GM18909 (cell line): ENCODE measurements at regions not wholly inside any gene's neighbourhood (a gene's known extent, or its start where the extent isn't known, plus 50 kb on each side); places are given as distances from the start of the nearest gene placed in this dataset.
"Not testable (repeated sequence)": the region's sequence is repeated elsewhere in the genome, so short reads cannot be mapped to it uniquely, and the experiment has no call there.

Experiments used
- ATAC-seq: cut with Tn5 transposase; IDR thresholded peaks from one replicate; pipeline ENCODE4 v1.9.1; 2021; ENCODE audit warnings: mild to moderate bottlenecking; ENCODE audit not compliant: unreplicated experiment, poor library complexity

GRCh38 chr3:82561784-82562183 is 800.3 kb upstream of the GBE1 start:
- no peak for ATAC-seq

DNA sequence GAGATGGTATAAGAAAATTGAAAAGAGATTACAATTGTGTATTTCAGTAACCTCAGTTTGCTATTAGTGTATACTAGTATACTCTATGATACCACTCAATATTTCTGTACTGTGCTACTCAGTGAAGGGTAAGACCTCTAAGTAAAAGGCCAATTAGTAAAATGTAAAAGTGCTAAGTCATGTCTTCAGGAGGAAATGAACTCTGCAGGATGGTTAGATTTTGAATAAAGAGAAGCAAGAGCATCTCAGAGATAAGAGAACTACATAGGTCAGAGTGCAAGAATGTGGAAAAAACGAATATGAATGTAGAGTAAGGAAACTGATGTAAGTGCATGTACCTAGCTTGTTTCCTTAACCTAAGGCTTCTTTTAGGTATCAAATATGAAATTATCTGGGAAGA is 796.6 kb upstream of the GBE1 start:
- no peak for ATAC-seq

- ATAC-seq = no peak
Measured at GRCh38 chr3:82556113-82556512, 794.7 kb upstream of the GBE1 start.

DNA sequence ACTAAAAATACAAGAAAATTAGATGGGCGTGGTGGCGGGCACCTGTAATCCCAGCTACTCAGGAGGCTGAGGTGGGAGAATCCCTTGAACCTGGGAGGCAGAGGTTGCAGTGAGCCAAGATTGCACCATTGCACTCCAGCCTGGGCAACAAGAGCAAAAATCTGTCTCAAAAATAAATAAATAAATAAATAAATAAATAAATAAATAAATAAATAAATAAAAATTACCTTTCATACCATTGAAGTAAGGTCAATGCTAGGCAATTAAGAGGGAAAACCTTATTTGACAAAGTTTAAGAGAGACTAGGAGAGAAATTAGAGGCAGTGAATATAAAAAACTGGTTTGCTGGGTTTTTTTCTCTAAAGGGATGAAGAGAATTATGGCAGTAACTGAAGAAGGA is 781.1 kb upstream of the GBE1 start:
- not testable (repeated sequence) for ATAC-seq

DNA sequence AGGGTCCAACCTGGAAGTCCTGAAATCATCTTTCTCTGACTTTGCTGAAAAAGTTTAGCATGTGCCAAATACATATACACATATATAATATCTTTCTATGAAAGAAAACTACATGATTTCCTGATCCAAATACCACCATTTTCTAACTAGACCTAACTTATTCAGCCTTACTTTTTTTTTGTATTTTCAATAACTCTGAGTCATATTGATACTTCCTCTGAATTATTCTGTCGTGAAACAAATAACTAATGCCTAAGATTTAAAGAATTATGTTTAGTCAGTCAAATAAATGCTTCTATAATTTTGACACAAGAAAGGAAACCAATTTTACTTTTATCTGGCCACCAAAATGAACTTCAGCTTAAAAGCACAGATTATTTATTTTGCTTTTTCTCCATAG is 760.2 kb upstream of the GBE1 start:
- ATAC-seq = no peak

DNA sequence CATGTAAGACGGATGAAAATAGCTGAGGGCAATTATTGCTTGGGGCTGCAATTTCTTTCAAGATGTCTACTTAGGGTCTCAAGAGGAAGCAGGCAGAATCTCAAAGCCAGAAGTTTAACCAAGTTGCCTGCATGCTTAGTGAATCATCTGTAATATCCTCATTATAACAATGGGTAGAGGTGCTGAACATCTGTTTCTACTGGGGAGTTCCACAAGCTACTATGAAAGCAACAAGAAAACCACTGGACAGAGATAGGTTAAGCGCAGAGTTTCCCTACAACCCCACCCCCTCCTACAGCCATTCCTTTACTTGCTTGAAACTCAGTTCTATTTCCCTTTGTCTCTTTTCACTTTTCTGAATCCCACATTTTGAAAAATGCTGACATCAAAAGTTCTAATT is 759.4 kb upstream of the GBE1 start:
- ATAC-seq = no peak

DNA sequence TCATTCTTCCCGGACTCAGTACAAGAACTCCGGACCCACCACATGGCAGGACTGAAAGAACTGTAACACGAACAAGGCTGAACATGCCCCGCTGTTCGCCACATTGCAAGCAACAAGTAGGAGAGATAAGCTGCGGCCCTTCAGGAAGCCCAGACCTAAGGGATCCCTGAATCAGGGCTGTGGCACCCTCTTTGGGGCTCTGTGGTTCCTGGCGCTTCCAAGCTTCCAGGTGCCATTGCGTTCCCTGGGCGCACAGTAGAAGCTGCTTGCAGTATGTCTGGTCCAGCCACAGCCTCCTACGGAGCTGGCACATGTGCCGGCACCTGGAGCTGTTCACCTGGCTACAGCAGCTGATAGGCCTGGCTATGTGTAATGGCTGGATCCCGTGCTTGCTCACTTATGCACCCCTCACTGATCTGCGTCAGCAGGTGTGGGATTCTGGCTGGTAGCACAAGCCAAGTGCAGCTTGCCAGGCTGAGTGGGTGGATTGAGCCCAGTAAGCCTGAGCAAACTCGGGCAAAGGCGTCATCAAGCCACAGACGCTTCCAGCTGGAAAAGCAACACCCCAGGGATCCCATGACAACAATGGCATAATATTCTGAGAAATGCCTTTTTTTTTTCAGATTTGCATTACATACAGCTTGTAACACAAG is 748.6 kb upstream of the GBE1 start:
- no peak for ATAC-seq

GRCh38 chr3:82509106-82509842 is 747.8 kb upstream of the GBE1 start:
- no peak for ATAC-seq

GRCh38 chr3:82506204-82506603 is 744.8 kb upstream of the GBE1 start:
- ATAC-seq = no peak

- no peak for ATAC-seq
Measured at GRCh38 chr3:82505079-82505756, 743.8 kb upstream of the GBE1 start.

- no peak for ATAC-seq
Measured at GRCh38 chr3:82498186-82498585, 736.7 kb upstream of the GBE1 start.

GRCh38 chr3:82496890-82497560 is 735.6 kb upstream of the GBE1 start:
- no peak for ATAC-seq

DNA sequence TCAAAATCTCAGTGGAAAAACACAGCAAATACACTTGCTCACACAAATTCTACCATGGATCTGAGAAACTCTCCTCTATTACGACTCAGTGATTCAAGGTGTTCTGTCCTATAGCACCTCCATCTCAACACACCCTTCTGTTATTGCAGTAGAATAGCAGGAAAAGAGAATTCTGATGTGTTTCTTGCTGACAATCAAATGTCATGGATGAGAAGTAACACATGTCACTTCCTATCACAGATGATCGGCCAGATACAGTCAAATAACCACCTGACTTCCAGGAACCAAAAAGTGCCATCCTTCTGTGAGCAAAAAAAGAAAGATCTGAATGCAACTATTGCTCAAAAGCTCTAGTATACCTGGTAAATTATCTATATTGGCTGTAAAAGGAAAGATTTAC is 734.2 kb upstream of the GBE1 start:
- no peak for ATAC-seq

DNA sequence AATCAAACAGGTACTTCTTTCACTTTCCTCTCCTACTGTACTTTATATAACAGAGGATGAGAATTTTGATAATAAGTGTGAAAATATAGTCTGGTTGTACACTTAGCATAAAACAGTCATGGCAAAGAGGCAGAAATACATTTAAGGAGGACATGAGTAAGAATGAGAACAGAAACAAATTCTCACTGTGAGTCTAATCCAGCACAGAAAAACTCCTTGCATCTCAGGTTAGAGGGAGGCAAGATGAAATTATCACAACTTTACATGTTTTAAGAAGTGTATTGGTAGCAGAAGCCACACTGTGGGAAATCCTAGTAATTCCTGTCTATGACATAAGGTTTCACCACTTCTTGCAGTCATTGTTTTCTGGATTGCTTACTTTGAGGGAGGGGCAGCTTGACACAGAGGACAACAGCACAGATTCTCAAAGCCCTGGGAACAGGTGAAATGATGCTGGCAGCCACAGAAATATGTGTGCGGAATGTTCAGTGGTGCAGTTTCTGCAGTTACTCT is 733.6 kb upstream of the GBE1 start:
- ATAC-seq = no peak

GRCh38 chr3:82493858-82494257 is 732.4 kb upstream of the GBE1 start:
- no peak for ATAC-seq

DNA sequence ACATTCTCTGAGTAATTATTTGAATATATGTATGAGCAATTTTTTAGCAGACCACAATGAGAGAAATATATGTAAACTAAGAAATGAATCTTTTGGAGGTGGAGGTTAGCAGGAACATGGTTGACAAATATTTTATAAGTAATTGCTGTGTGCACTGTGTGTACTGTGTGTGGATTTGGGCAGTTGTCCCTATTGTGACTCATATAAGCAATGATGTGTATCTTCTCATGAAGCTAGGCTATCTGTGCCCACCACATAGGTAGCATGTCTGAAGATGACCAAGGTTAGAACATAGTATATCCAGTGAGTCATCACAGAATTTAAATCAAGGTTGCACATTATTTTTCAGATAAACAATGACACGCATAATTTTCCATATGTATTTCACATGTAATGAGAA is 713.9 kb upstream of the GBE1 start:
- no peak for ATAC-seq

- ATAC-seq = no peak
Measured at GRCh38 chr3:82474711-82475110, 713.3 kb upstream of the GBE1 start.

DNA sequence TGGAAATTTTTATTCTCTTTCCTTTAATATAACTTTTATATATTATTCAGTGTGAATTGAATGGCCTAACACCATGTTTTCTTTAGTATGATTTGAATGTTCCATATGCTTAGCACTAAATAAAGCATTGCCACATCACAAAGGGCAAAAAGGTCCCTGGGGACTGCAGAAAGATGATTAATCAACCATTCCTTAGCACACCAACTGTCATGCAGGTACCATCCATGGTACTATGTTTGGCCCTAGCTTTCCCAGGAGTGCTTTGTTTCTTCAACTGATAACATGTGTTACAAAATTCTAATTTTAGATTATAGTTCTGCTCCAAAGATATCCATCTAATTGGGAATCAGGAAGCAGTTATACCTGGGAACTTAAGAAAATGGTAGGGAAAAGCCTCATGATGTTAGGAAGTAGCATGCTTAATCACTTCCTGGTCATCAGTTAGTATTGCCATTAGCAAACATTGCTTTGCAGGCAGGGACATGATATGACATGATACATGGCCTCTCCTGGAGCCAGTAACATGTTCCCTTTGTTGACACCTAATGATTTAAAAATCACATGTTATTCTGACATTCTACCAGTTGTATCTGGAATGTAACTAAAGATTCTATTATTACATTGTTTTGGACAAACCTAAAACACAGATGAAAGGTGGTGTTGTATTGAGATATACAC is 712.6 kb upstream of the GBE1 start:
- ATAC-seq = no peak

GRCh38 chr3:82467051-82467450 is 705.6 kb upstream of the GBE1 start:
- no peak for ATAC-seq

DNA sequence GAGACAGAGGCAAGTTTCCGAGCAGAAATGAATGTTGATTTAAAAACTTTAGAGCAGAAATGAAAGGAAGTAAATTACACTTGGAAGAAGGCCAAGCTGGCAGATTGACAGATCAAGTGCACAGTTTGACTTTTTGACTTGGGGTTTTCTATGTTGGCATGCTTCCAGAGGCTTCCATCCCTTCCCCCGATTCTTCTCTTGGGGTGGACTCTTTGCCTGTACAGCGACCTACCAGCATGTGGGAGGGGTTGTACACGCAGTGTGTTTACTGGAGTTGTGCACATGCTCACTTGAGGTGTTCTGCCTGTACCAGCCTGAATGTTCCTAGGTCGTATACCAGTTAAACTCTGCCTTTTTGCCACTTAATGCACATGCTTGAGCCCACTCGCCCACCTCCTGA is 701.5 kb upstream of the GBE1 start:
- ATAC-seq = no peak
